HG02759 (cell line): ENCODE measurements at regions not wholly inside any gene's neighbourhood (a gene's known extent, or its start where the extent isn't known, plus 50 kb on each side); places are given as distances from the start of the nearest gene placed in this dataset.
"Not testable (repeated sequence)": the region's sequence is repeated elsewhere in the genome, so short reads cannot be mapped to it uniquely, and the experiment has no call there.

Experiments
- ATAC-seq: cut with Tn5 transposase; IDR thresholded peaks from one replicate; pipeline ENCODE4 v1.9.1; 2021; ENCODE audit warnings: mild to moderate bottlenecking, moderate library complexity; ENCODE audit not compliant: unreplicated experiment

DNA sequence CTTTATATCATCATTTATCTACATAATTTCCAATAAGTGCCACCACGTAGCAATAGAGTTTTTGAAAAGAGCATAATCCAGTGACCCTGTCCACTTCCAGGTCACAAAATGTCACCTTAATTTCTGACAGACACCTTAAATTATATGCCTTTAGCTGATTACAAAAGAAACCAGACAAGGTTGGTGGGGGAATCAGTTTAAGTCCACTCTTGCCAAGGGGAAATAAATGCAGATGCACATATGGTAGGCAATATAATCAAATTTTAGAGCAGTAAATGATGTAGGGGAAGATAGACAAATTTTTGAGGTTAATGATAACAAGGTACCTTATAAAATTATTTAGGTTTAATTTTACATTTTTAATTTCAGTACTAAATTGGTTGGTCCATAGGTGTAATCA, 253.5 kb downstream of the ZIC1 start:
- ATAC-seq = no peak

DNA sequence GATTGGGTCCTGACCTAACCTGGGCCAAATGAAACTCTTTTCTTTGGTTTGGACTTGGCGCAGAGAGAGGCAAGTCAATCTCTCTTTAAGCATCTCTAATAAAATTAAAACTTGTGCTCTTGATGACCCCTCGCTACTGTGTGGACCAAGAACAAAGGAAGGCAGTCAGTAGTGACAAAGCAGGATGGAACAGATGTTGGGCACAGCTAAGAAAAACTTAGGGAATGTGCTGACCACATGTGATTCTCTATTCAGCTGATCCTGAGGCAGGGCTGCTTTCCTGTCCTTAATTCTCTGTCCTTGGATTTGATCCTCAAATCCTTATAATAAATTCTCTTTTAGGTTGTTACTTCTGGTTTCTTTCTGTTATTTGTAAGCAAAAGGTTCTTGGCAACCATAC, 259.9 kb downstream of the ZIC1 start:
- ATAC-seq = no peak

DNA sequence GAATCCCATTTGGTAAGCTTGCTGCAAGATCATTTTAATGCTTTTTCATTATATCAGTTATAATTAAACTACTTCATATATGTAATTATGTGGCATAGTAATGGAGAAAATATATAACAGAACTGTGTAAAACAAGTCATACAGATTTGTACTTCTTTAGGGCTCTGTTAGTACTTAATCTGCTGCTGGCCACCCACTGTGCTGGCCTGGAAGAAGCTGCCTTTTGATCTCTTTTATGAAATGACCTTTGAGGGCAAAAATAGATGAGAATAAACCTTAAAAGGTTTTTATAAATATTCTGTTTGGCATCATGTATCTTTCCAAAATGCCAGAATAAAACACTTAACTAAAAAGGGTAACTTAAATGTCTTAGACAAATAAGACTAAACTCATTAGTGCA, 262.9 kb downstream of the ZIC1 start:
- ATAC-seq = no peak

DNA sequence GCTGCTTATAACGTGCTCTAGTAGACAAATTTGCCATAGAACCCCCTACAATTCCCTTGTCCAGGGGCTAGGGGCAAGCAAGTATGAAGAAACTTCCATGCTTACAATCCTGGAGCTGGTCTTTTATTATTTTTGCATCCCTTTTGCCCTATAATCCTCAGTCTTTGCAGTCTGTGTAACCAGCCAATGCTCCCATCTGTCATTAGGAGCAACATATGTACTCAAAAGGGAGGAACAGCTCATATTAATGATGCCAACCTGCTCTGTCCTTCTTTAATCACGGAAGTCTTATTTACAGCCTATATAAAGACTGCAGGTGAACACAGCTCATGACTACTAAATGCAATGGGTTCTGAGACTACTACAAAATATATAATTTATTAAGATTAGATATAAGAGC, 263.3 kb downstream of the ZIC1 start:
- ATAC-seq = no peak

DNA sequence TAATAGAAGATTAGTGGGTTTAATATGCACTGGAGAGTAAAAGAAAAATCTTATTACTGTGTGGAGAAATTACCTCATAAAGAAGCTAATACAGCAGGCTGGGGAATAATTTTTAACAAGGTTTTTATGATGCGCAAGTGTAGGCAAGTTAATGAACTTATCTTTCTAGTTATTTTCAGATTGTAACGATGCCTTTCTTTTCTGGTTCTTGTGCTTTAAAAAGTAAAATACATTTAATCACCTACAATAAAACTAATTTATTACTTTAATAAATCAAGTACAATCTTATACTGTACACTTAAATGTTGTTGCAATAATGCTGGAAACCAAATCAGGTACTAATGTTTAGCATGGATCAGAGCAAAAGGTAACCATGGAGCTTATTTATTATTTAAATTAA, 266.6 kb downstream of the ZIC1 start:
- ATAC-seq = no peak

DNA sequence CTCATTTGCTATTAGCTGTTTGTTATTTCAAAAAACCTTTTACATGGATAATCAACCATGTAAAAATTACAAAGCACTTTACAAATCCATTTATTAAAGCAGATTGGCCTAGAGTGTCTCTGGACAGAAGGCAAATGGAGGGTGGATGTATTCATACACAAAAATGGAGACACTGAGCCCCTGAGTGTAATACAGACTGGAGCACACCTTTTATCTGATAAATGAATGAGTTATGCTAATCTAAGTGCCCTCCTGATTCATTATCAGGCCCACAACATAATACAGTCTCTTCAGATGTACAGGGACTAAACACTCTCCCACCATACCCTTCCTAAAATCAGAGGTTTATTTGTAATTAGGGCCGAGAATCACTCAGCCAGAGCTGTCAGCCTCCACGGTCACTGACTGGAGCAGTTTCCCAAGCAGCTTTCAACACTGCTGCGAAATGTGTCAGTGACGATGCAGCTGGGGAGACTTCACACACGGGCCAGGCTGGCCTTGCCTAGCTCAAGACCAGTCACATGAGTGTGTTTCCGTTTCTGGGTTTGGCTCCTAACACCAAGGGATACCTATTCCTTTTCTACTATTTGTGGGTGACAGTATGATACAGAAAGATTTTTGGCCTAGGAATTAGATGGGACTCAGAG, 271.8 kb downstream of the ZIC1 start:
- no peak for ATAC-seq

DNA sequence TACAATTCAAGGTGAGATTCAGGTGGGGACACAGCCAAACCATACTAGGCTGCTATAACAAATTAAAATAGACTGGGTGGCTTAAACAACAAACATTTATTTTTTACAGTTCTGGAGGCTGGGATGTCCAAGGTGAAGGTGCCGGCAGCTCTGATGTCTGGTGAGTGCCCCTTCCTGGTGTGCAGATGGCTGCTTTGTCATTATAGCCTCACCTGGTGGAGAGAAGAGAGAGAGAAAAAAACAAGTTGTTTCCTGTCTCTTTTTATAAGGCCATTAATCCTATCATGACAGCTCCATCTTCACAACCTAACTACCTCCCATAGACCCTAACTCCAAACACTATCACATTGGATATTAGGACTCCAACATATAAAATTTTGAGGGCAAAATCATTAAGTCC, 279.7 kb downstream of the ZIC1 start:
- ATAC-seq = no peak

DNA sequence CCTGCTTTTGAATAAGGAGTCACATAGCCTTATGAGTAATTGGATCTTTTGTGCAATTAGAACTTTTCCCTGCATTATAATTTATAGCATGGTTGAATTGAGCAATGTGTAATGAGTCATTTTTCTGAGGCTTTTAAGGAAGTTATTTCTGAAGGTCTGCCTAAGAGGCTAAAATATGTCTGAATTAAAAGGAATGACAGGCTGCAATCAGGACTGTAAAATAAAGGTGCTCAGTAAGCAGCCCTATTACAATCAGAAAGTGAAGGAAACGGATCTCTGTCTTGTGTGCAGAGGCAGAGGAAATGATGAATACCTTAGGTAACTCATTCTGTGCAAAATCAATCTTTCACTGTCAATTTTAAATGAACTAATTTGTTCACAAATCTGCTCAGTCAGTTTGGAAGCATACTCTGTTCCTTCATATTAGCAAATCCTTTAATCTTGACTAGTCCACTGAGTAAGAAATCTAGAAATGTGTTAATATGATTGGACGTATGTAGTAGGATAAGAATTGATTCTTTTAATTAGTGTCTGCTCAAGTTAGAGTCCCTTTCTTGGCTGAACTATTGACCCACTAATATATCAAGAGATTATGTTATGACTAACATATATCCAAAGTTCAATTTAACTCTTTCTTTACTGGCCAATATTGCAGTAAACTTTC, 290.1 kb downstream of the ZIC1 start:
- ATAC-seq = no peak

DNA sequence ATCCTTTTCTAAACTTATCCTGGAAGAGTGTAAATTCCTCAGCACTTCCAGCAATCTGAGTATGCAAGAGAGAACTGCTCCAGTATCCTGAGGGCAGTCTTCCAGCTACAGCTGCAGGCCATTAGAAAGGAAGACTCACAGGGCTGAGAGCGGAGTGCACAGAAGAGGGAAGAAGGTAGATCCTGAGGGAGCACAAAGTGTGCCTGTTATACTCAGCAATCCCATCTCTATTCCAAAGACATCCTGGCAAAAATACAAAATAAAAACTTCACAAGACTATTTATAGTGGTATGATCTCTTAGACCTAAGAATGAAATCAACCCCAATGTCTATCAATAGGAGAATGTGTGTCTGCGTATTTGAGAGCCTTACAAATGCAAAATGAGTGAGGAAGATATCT, 292.0 kb downstream of the ZIC1 start:
- ATAC-seq = no peak

DNA sequence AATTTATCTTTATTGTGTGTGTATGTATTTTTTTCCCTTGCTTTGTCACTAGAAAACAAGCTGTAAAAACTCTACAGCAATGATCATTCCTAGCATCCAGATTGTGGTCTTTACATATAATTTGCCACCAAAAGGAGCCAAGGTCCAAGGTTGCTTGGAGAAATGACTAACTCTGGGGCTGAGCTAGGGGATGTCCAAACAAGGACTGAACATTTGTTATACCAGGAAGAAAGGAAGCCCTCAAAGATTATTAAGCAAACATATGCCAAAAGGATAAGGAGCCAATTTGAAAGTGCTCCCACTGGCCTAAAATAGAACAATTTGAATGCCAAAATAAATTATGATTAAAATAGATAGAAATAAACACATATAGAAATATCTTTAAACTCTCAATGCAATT, 293.3 kb downstream of the ZIC1 start:
- no peak for ATAC-seq

DNA sequence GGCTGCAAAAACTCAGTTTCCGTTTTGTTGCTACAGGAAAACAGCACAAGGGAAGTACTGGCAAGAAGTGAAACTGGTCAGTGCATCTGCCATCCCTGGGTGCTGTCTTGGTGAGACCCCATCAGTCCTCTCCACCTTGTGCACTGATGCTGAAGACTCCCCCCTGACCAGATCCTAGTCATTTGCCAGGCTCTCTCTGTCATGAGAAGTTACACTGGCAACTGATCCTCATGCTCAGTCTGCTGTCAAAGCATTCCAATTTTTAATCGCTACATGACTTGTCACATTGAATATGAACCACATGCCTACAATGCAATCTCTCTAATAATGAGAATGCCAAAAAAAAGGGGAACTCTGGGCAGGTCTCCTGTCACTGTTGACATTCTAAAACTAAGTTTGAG, 296.5 kb downstream of the ZIC1 start:
- no peak for ATAC-seq

DNA sequence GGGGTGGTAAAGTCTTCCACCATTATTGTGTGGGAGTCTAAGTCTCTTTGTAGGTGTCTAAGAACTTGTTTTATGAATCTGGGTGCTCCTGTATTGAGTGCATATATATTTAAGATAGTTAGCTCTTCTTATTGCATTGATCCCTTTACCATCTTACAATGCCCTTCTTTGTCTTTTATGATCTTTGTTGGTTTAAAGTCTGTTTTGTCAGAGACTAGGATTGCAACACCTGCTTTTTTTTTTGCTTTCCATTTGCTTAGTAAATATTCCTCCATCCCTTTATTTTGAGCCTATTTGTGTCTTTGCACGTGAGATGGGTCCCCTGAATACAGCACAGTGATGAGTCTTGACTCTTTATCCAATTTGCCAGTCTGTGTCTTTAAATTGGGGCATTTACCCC, 301.6 kb downstream of the ZIC1 start:
- not testable (repeated sequence) for ATAC-seq

DNA sequence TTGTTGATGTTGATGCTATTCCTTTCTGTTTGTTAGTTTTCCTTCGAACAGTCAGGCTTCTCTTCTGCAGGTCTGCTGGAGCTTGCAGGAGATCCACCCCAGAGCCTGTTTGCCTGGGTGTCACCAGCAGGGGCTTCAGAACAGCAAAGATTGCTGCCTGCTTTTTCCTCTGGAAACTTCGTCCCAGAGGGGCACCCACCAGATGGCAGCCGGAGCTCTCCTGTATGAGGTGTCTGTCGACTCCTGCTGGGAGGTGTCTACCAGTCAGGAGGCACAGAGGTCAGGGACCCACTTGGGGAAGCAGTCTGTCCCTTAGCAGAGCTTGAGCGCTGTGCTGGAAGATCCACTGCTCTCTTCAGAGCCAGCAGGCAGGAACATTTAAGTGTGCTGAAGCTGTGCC, 303.2 kb downstream of the ZIC1 start:
- no peak for ATAC-seq

DNA sequence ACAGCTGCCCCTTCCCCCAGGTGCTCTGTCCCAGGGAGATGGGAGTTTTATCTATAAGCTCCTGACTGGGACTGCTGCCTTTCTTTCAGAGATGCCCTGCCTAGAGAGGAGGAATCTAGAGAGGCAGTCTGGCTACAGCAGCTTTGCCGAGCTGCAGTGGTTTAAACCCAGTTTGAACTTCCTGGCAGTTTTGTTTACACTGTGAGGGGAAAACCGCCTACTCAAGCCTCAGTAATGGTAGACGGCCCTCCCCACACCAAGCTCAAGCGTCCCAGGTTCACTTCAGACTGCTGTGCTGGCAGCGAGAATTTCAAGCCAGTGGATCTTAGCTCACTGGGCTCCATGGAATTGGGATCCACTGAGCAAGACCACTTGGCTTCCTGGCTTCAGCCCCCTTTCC, 303.6 kb downstream of the ZIC1 start:
- ATAC-seq = not testable (repeated sequence)

DNA sequence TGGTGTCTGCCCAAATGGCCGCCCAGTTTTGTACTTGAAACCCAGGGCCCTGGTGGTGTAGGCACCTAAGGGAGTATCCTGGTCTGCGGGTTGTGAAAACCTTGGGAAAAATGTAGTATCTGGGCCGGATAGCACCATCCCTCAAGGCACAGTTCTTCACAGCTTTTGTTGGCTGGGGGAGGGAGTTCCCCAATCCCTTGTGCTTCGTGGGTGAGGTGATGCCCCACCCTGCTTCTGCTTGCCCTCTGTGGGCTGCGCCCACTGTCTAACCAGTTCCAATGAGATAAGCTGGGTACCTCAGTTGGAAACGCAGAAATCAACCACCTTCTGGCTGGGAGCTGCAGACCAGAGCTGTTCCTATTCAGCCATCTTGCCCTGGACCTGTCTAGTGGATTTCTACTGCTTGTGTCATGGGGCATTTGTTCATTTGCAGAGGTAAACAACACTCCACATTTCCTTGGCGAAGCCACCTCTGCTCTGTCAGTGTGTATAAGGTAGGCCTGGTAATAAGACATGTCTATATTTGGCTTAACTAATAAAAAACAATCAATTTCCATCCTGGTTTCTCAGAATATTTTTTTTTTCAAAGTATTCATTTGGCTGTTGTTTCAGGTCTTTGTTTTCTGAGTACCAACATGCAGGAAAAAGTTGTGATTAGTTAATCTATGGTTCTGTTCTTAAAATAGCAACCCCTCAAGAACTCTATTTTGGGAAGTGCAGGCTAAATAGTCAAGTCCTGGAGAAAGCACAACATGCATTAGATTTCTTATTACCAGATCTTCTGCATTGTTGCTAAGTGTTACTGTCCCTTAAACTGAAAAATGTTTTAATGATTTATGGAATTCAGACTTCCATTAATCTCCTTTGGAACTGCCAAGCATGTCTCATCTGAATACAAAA, 304.3 kb downstream of the ZIC1 start:
- ATAC-seq = no peak

DNA sequence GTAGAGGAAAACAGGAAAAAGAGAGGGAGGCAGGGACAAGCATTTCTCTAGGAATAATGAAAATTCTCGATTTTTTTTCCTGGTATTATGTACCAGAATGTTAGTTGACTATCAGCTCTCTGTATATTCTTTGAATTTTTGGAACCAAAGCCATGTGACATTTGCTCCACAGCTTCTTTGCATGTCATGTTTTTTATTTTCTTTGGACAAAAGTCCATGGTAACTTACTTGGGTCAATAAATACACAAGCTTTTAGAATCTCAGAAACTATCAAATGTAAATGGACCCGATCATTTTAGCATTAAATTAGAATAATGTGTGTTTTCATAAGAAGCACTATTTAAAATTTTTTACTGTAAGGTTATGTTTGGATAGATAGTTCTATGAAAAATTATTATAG, 320.5 kb downstream of the ZIC1 start:
- ATAC-seq = no peak

DNA sequence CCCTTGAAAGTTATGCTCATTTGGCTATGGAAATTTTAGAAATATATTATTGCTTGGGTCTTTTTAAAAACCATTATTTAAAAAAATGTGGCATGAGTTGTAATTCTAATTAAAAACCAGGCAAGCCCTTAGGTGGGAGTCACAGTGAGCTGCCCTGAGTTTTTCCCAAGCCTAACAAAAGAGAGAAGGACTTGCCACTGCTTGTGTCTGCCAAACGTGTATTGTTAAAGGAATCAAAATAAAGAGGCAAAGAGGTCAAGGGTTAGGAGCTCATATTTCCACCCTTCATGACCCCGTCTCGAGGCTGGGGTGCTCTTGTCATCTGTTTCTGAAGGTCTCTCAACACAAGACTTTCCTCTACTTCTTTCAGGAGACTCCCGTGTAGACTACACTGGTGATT, 321.1 kb downstream of the ZIC1 start:
- ATAC-seq = no peak

DNA sequence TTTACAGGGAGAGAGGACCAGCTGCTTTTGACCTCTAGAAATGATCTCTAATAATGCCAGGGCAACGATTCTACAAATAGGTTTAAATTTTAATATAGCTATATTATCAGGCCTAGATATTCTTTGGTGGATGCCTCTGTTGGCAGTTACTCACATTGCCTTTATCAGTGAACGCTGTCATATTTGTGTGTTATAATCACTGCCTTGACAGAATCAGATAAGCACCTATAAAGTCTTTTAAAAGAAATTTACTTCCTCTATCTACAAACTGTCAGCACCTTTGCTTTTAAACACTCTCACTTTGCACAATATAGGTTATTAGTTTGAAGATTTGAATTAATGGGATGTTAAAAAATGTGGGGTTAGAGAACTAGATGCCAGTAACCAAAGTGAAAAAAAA, 324.1 kb downstream of the ZIC1 start:
- ATAC-seq = no peak

DNA sequence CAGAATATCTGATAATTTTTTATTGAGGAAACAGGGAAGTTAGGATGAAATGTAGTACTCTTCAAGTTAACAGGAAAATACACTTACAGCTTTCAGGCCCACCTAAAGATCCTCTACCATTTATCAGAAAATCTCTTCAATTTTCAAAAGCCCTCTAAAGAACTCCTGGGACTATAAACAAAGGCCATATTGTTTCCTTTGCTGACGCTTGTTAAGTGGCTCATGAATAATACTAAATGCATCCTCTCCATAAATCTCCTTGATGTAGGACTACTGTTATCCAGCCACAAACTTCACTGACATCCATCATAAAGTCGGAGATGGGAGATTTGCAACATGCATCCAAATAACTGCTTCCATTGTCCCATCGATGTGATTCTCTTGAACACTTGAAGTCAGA, 326.5 kb downstream of the ZIC1 start:
- ATAC-seq = no peak

DNA sequence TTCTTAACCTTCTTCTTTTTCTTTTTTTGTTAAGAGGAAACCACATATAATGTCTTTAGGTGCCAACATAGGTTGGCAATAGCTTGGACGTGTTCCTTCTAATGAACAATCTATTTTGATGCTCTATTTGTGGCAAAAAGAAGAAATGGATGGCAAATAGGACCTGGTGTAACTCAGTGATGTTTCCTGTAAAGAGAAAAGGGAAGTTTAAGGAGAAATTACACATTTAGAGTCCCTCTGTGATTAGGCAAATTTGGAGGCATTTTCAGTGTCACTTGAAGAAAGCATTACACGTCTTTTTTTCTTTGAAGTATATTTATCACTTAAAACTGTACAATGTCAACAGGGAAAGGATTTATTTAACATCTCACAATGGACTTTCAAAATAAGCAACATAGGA, 327.1 kb downstream of the ZIC1 start:
- no peak for ATAC-seq

DNA sequence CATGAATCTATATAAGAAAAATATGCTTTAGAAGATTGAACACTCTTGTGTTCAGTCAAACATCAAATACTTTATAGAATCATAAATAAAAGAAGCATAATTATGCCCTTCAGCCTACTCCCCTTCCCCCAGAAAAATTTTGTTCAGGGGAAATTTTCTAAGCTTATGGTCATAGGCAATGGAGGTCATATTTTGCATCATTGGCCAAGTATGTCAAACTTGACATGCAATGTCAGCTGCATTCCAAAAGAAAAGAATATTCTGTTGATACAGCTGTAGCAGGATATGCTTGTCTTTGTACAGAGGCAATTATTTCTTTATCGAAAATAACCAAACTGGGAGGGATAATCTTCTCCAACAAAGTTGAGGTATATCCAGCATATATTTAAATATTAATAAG, 328.2 kb downstream of the ZIC1 start:
- no peak for ATAC-seq

DNA sequence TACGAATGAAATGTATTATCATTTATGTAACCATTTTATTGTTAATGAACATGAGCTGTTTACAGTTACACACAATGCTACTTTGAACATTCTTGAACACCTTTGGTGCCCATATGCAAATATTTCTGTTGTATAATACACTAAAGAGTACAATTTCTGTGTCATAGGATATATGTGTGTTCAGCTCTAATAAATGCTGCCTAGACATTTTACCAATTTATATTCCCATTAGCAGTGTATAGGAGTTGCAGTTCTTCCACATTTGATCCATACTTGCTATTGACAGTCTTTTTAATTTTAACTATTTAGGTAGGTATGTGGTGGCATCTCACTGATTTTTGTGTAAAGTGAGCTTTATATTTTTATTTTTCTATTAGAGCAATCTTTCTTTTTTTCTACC, 331.8 kb downstream of the ZIC1 start:
- ATAC-seq = no peak
